GM12878 (cell line): ENCODE measurements at regions not wholly inside any gene's neighbourhood (a gene's known extent, or its start where the extent isn't known, plus 50 kb on each side); places are given as distances from the start of the nearest gene placed in this dataset.

Experiments
- ATAC-seq: fragments of 200-7000 bp; cut with Tn5 transposase; 3 replicates; pipeline ENCODE4 v1.9.1; 2020; ENCODE audit warnings: mild to moderate bottlenecking, moderate library complexity
- BruUV-seq: library from RNA; stranded (reverse); fragments of 400-500 nt; replicated peaks from 2 replicates; lab custom pipeline; 2021; lab: Mats Ljungman, UMichigan
- CTCF ChIA-PET: fragments of 300-600 bp; sonication (Branson Sonifier 250); formaldehyde crosslinking; extraction: SDS; loops from one replicate; lab custom pipeline; 2021; ENCODE audit warnings: inconsistent platforms; lab: Yijun Ruan, JAX
- POLR2A ChIA-PET: fragments of 350-600 bp; formaldehyde crosslinking; extraction: SDS; loops from one replicate; lab custom pipeline; 2021; ENCODE audit warnings: inconsistent platforms; lab: Charles Lee
- RAD21 ChIA-PET: fragments of 300-600 bp; sonication (Branson Sonifier 250); formaldehyde crosslinking; loops from one replicate; lab custom pipeline; 2023; ENCODE audit warnings: antibody characterized with exemption; ENCODE audit not compliant: unreplicated experiment; lab: Charles Lee
- SMC1A ChIA-PET: fragments of 300-600 bp; sonication (Branson Sonifier 250); formaldehyde crosslinking; loops from one replicate; lab custom pipeline; 2023; ENCODE audit not compliant: unreplicated experiment, uncharacterized antibody; lab: Charles Lee
- DNase-seq: peaks from one replicate; pipeline ENCODE4 v3.0.0-alpha.2; 2011; ENCODE audit warnings: low read depth, low spot score
- FAIRE-seq: peaks from 3 replicates; lab custom pipeline; 2011; peaks lifted over from hg19 to GRCh38; lab: Jason Lieb, UNC
- H2AFZ ChIP-seq: 2 replicates; pipeline ENCODE4 v1.6.0; 2011; ENCODE audit warnings: low read depth, low read length, control low read depth; ENCODE audit not compliant: control insufficient read depth
- H3K27ac ChIP-seq: 2 replicates; pipeline ENCODE4 v1.5.1; 2011; ENCODE audit warnings: control low read depth; ENCODE audit not compliant: control insufficient read depth, insufficient read depth
- H3K27me3 ChIP-seq, 2 experiments: replicated peaks in 1 of 2; 2 replicates each; pipeline versions ENCODE4 v1.6.0 to v1.6.1; 2011; ENCODE audit warnings: low read length in 1 of 2; ENCODE audit not compliant: control insufficient read depth in 2 of 2, insufficient read depth in 2 of 2
- H3K36me3 ChIP-seq, 2 experiments: 2 replicates each; pipeline ENCODE4 v1.5.1; 2011; ENCODE audit warnings: low read length in 1 of 2; ENCODE audit not compliant: control insufficient read depth in 2 of 2, insufficient read depth in 2 of 2
- H3K4me1 ChIP-seq: 2 replicates; pipeline ENCODE4 v1.6.1; 2011; ENCODE audit warnings: mild to moderate bottlenecking, low read length, moderate library complexity, mixed read lengths; ENCODE audit not compliant: control insufficient read depth, insufficient read depth
- H3K4me2 ChIP-seq: 2 replicates; pipeline ENCODE4 v1.6.0; 2011; ENCODE audit warnings: control low read depth; ENCODE audit not compliant: control insufficient read depth, insufficient read depth
- H3K4me3 ChIP-seq: fragments of 200-600 bp; sonication (generic); 2 replicates; pipeline ENCODE4 v1.5.1; 2016
- H3K79me2 ChIP-seq: 2 replicates; pipeline ENCODE4 v1.6.0; 2011; ENCODE audit warnings: low read length; ENCODE audit not compliant: control insufficient read depth, insufficient read depth
- H3K9ac ChIP-seq: 2 replicates; pipeline ENCODE4 v1.8.0; 2011; ENCODE audit warnings: low read length, control low read depth, mixed read lengths; ENCODE audit not compliant: control insufficient read depth, insufficient read depth
- H3K9me3 ChIP-seq: replicated peaks from 3 replicates; pipeline ENCODE4 v1.5.1; 2011; ENCODE audit warnings: mild to moderate bottlenecking, low read length; ENCODE audit not compliant: control insufficient read depth, insufficient read depth
- H4K20me1 ChIP-seq: 2 replicates; pipeline ENCODE4 v1.6.0; 2011; ENCODE audit not compliant: control insufficient read depth, insufficient read depth
- BACH1 ChIP-seq: fragments of 450-650 bp; IDR thresholded peaks from 2 replicates; pipeline ENCODE4 v1.6.1; 2017; ENCODE audit warnings: mild to moderate bottlenecking, borderline replicate concordance
- CTCF ChIP-seq, 3 experiments: IDR thresholded peaks in 2 of 3; conservative IDR thresholded peaks in 1 of 3; 2 replicates each; pipeline ENCODE4 v1.5.1; 2011; ENCODE audit warnings: low read depth in 3 of 3, low read length in 3 of 3, mild to moderate bottlenecking in 3 of 3, control low read depth in 2 of 3, moderate library complexity in 2 of 3, inconsistent platforms in 1 of 3, mixed read lengths in 1 of 3; ENCODE audit not compliant: control insufficient read depth in 2 of 3, insufficient read depth in 1 of 3; ENCODE audit errors: extremely low read depth in 1 of 3
- E2F8 ChIP-seq: fragments of 450-650 bp; IDR thresholded peaks from 2 replicates; pipeline ENCODE4 v1.6.1; 2018; ENCODE audit warnings: mild to moderate bottlenecking, low read depth, moderate library complexity; ENCODE audit not compliant: partially characterized antibody
- FOXK2 ChIP-seq: fragments of 450-650 bp; IDR thresholded peaks from 2 replicates; pipeline ENCODE4 v1.6.1; 2017; ENCODE audit warnings: mild to moderate bottlenecking, moderate library complexity
- FOXM1 ChIP-seq: IDR thresholded peaks from 2 replicates; pipeline ENCODE4 v1.6.1; 2012; ENCODE audit warnings: low read depth, mild to moderate bottlenecking, inconsistent platforms, low read length, moderate library complexity
- KAT2A ChIP-seq: conservative IDR thresholded peaks from 2 replicates; pipeline ENCODE4 v1.6.1; 2011; ENCODE audit warnings: low read depth, low read length; ENCODE audit not compliant: control insufficient read depth
- MEF2B ChIP-seq: fragments of 450-650 bp; IDR thresholded peaks from 2 replicates; pipeline ENCODE4 v1.6.1; 2018; ENCODE audit warnings: mild to moderate bottlenecking, moderate library complexity; ENCODE audit not compliant: partially characterized antibody, poor library complexity, severe bottlenecking
- MTA2 ChIP-seq: fragments of 450-650 bp; IDR thresholded peaks from 2 replicates; pipeline ENCODE4 v1.6.1; 2016; ENCODE audit warnings: low read depth, mild to moderate bottlenecking, moderate library complexity
- PKNOX1 ChIP-seq: fragments of 450-650 bp; IDR thresholded peaks from 2 replicates; pipeline ENCODE4 v1.6.1; 2016; ENCODE audit warnings: mild to moderate bottlenecking
- RELA ChIP-seq: fragments of 450-650 bp; IDR thresholded peaks from 2 replicates; pipeline ENCODE4 v1.8.0; 2014; ENCODE audit warnings: borderline replicate concordance; ENCODE audit not compliant: partially characterized antibody
- SMAD5 ChIP-seq: IDR thresholded peaks from 2 replicates; pipeline ENCODE4 v1.6.1; 2016; ENCODE audit warnings: antibody characterized with exemption, low read depth
- STAT1 ChIP-seq: fragments of 450-650 bp; conservative IDR thresholded peaks from 2 replicates; pipeline ENCODE4 v1.6.1; 2014; ENCODE audit warnings: antibody characterized with exemption, mild to moderate bottlenecking
- WGBS: methylation state at CpG from one replicate; pipeline ENCODE4 v1.1.6; 2016; ENCODE audit warnings: low lambda C conversion rate; ENCODE audit not compliant: insufficient replicate concordance, insufficient coverage; ENCODE audit errors: missing lambda C conversion rate; 5-methylcytosine and 5-hydroxymethylcytosine counted together
- in situ Hi-C: fragments of 300-500 bp; cut with MboI; formaldehyde crosslinking; loops from 9 replicates; pipeline ENCODE4 v1.14.3; 2018; ENCODE audit warnings: mixed read lengths
- intact Hi-C: fragments of 100-400 bp; cut with micrococcal nuclease; formaldehyde crosslinking; loops from one replicate; pipeline ENCODE4 v1.14.2; 2022; ENCODE audit not compliant: unreplicated experiment

- no peak for TF ChIP-seq E2F8
- no peak for TF ChIP-seq PKNOX1
- TF ChIP-seq SMAD5: no peak
- TF ChIP-seq RELA: no peak
- TF ChIP-seq MTA2: no peak
These were observed 111.7 kb upstream of the MIS18BP1 start (continued) for GRCh38 chr14:45364565-45365156.

- WGBS: 0% methylated on average over 1 of the region's 1 CpG
- no peaks in the 10 kb centered on the region for H3K36me3 ChIP-seq
- ChIA-PET SMC1A (no interaction called here), CTCF (interaction anchor here (1.9 kb wide), 1 partner anchor 9 kb away, joined by 6 read pairs; no protein-coding TSS in a partner anchor), RAD21 (no interaction called here), POLR2A (no interaction called here)
- no peak overlapping the region for H3K27ac ChIP-seq
- H3K4me1 ChIP-seq: no peaks in the 10 kb centered on the region
- BruUV-seq: no TSS peak
- H3K4me3 ChIP-seq: no peak overlapping the region
- H2AFZ ChIP-seq: no peak overlapping the region
- H3K4me2 ChIP-seq: no peak overlapping the region
- in situ Hi-C loops: no loop called here
- no peaks in the 10 kb centered on the region for H3K27me3 ChIP-seq
- H4K20me1 ChIP-seq: no peaks in the 10 kb centered on the region
- no peak for DNase-seq
- no peak for TF ChIP-seq STAT1
- TF ChIP-seq KAT2A: no peak
- no peak for TF ChIP-seq CTCF (IDR thresholded peaks at IDR 0.05 in 2 of 3, conservative IDR thresholded peaks at IDR 0.05 in 1 of 3; ENCODE audit: control insufficient read depth in 2 of 3, extremely low read depth in 1 of 3, insufficient read depth in 1 of 3, low read depth in 3 of 3, low read length in 3 of 3)
- TF ChIP-seq FOXK2: no peak
- no peak for TF ChIP-seq FOXM1
- TF ChIP-seq MEF2B: no peak
- no peak for TF ChIP-seq BACH1
- intact Hi-C loops: no loop called here
- no peaks in the 10 kb centered on the region for H3K79me2 ChIP-seq
- no peak for ATAC-seq
- FAIRE-seq: no peak
- no peak overlapping the region for H3K9ac ChIP-seq
- H3K9me3 ChIP-seq: no peaks in the 10 kb centered on the region
These were observed 109.5 kb upstream of the MIS18BP1 start for GRCh38 chr14:45362505-45362904.
